ENCODE measurements at regions not wholly inside any gene's neighbourhood (a gene's known extent, or its start where the extent isn't known, plus 50 kb on each side); places are given as distances from the start of the nearest gene placed in this dataset.

GRCh38 chr2:146576339-146577111 lies 1268.3 kb upstream of the ACVR2A start:
- Histone ChIP-seq H3K27me3 (no peaks in the 10 kb centered on the region), H3K9me3 (ENCODE audit: low read depth) (no peaks in the 10 kb centered on the region), H3K27ac (no peak overlapping the region), H3K36me3 (no peaks in the 10 kb centered on the region), H3K4me3 (no peak overlapping the region), H3K4me1 (ENCODE audit: low read depth) (peaks cover 16% of the 10 kb centered on the region)
- DNase-seq (ENCODE audit: low read depth in 1 of 2, low spot score in 1 of 2), result peak in 1 of 2 donors; percentile 48
- no peak for TF ChIP-seq CTCF (IDR thresholded peaks at IDR 0.05; ENCODE audit: low read depth, low read length)

GRCh38 chr2:146572598-146572997 lies 1272.2 kb upstream of the ACVR2A start:
- peak in 1 of 2 donors; percentile 10 for DNase-seq (ENCODE audit: low read depth in 1 of 2, low spot score in 1 of 2)
- H3K4me1 ChIP-seq (ENCODE audit: low read depth), result no peaks in the 10 kb centered on the region
- H3K36me3 ChIP-seq, result no peaks in the 10 kb centered on the region
- H3K4me3 ChIP-seq, result no peak overlapping the region
- H3K9me3 ChIP-seq (ENCODE audit: low read depth), result no peaks in the 10 kb centered on the region
- no peak overlapping the region for H3K27ac ChIP-seq
- no peaks in the 10 kb centered on the region for H3K27me3 ChIP-seq
- no peak for TF ChIP-seq CTCF (IDR thresholded peaks at IDR 0.05; ENCODE audit: low read depth, low read length)

- TF ChIP-seq CTCF (IDR thresholded peaks at IDR 0.05; ENCODE audit: low read depth, low read length), result no peak
- Histone ChIP-seq H3K4me1 (ENCODE audit: low read depth) (no peaks in the 10 kb centered on the region), H3K4me3 (no peak overlapping the region), H3K27ac (no peak overlapping the region), H3K9me3 (ENCODE audit: low read depth) (no peaks in the 10 kb centered on the region), H3K36me3 (no peaks in the 10 kb centered on the region), H3K27me3 (no peaks in the 10 kb centered on the region)
- no peak for DNase-seq (ENCODE audit: low read depth in 1 of 2, low spot score in 1 of 2)
Observed at GRCh38 chr2:146561996-146562395, 1282.8 kb upstream of the ACVR2A start.

- no peak overlapping the region for H3K27ac ChIP-seq
- no peak for TF ChIP-seq CTCF (IDR thresholded peaks at IDR 0.05; ENCODE audit: low read depth, low read length)
- no peaks in the 10 kb centered on the region for H3K4me1 ChIP-seq (ENCODE audit: low read depth)
- H3K9me3 ChIP-seq (ENCODE audit: low read depth), result no peaks in the 10 kb centered on the region
- H3K27me3 ChIP-seq, result no peaks in the 10 kb centered on the region
- H3K36me3 ChIP-seq, result no peaks in the 10 kb centered on the region
- no peak overlapping the region for H3K4me3 ChIP-seq
- DNase-seq (ENCODE audit: low read depth in 1 of 2, low spot score in 1 of 2), result no peak
Observed at GRCh38 chr2:146547236-146547635, 1297.6 kb upstream of the ACVR2A start.

- Histone ChIP-seq H3K9me3 (ENCODE audit: low read depth) (no peaks in the 10 kb centered on the region), H3K27ac (no peak overlapping the region), H3K4me3 (no peak overlapping the region), H3K36me3 (no peaks in the 10 kb centered on the region), H3K4me1 (ENCODE audit: low read depth) (no peaks in the 10 kb centered on the region), H3K27me3 (no peaks in the 10 kb centered on the region)
- DNase-seq (ENCODE audit: low read depth in 1 of 2, low spot score in 1 of 2), result no peak
- no peak for TF ChIP-seq CTCF (IDR thresholded peaks at IDR 0.05; ENCODE audit: low read depth, low read length)
Observed at GRCh38 chr2:146544701-146545100, 1300.1 kb upstream of the ACVR2A start.
